Endodermal cell (in vitro differentiated cells): ENCODE measurements at regions not wholly inside any gene's neighbourhood (a gene's known extent, or its start where the extent isn't known, plus 50 kb on each side); places are given as distances from the start of the nearest gene placed in this dataset.

Experiments used
- DNase-seq: peaks from one replicate; pipeline ENCODE4 v3.0.0-alpha.2; 2017
- H3K27ac ChIP-seq: 2 replicates; pipeline ENCODE4 v1.5.1; 2013; ENCODE audit warnings: mild to moderate bottlenecking, low read depth, low read length, moderate library complexity
- H3K27me3 ChIP-seq: 2 replicates; pipeline ENCODE4 v1.6.1; 2013; ENCODE audit warnings: mild to moderate bottlenecking, low read length, moderate library complexity; ENCODE audit not compliant: insufficient read depth, control insufficient read depth, poor library complexity, severe bottlenecking
- H3K36me3 ChIP-seq: 2 replicates; pipeline ENCODE4 v1.7.0; 2013; ENCODE audit warnings: mild to moderate bottlenecking, low read length, moderate library complexity; ENCODE audit not compliant: control insufficient read depth, insufficient read depth
- H3K4me1 ChIP-seq: one replicate; pipeline ENCODE4 v1.7.0; 2013; ENCODE audit warnings: low read length; ENCODE audit not compliant: control insufficient read depth, insufficient read depth
- H3K4me3 ChIP-seq: 2 replicates; pipeline ENCODE4 v1.5.1; 2013; ENCODE audit warnings: mild to moderate bottlenecking, low read length, moderate library complexity
- H3K9ac ChIP-seq: 2 replicates; pipeline ENCODE4 v1.6.1; 2013; ENCODE audit warnings: mild to moderate bottlenecking, low read length, moderate library complexity; ENCODE audit not compliant: poor library complexity, severe bottlenecking; ENCODE audit errors: extremely low read depth
- H3K9me3 ChIP-seq: 2 replicates; pipeline ENCODE4 v1.6.1; 2013; ENCODE audit warnings: mild to moderate bottlenecking, low read length, moderate library complexity; ENCODE audit not compliant: control insufficient read depth
- H3K27ac Mint-ChIP-seq: 2 replicates; pipeline ENCODE4 v1.8.0; 2020; ENCODE audit warnings: mixed read lengths
- H3K27me3 Mint-ChIP-seq: 2 replicates; pipeline ENCODE4 v1.8.0; 2021; ENCODE audit warnings: mild to moderate bottlenecking, mixed read lengths; ENCODE audit not compliant: insufficient read depth
- H3K36me3 Mint-ChIP-seq: 2 replicates; pipeline ENCODE4 v1.8.0; 2020; ENCODE audit warnings: low read depth, mixed read lengths
- H3K4me1 Mint-ChIP-seq: 2 replicates; pipeline ENCODE4 v1.8.0; 2020; ENCODE audit warnings: mixed read lengths
- H3K4me3 Mint-ChIP-seq: 2 replicates; pipeline ENCODE4 v1.8.0; 2020; ENCODE audit warnings: mild to moderate bottlenecking, moderate library complexity, mixed read lengths
- H3K9me3 Mint-ChIP-seq: 2 replicates; pipeline ENCODE4 v1.8.0; 2020; ENCODE audit warnings: mild to moderate bottlenecking, mixed read lengths
- CTCF ChIP-seq: fragments of 200-600 bp; sonication (generic); conservative IDR thresholded peaks from 2 replicates; pipeline ENCODE4 v1.5.0; 2021; ENCODE audit warnings: antibody characterized with exemption, mild to moderate bottlenecking
- WGBS, 2 experiments: methylation state at CpG; one replicate each; pipeline versions ENCODE4 v1.1.5 to v1.1.7; 2013; ENCODE audit warnings: missing lambda C conversion rate in 2 of 2, mixed read lengths in 1 of 2; ENCODE audit not compliant: insufficient coverage in 1 of 2, insufficient read length in 1 of 2; 5-methylcytosine and 5-hydroxymethylcytosine counted together

DNA sequence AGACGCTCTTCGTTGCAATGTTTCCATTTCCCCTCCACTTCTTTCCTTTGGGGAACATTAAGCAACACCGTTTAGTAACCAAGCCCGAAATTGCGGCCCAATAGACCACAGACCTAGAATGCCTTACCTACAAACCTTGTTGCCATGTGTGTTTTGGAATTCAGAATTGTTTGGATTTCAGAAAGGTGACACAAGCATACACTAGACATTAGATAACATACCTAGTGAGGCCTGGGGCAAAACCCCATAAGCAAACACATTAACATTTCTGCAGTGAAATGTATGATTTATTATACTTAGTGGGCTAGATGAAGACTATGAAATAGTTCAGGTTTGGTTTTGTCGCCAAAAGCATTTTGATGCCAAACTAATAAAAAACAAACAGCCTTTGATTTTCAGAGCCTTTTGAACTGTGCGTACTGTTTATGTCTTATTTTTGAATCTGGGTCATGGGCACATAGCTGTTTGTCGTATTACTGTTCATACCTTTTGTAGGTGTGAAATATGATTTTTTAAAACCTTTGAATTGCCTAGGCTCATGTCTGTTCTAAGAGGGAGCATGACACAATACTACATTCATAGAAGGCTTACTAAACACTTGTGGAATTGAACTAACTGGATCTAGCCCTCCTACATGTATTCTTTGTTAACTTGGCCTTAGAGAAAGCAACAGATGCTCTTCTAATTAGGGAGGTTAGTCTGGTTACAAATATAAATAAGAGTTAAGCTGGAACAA lies 88.6 kb upstream of the TMEM164 start:
- 90 to 100% methylated on average over 1 to 4 of the region's 8 CpGs for WGBS, 2 experiments
- no peaks in the 10 kb centered on the region for H3K4me1 Mint-ChIP-seq
- no peak overlapping the region for H3K4me3 Mint-ChIP-seq
- DNase-seq = no peak
- no peaks in the 10 kb centered on the region for H3K9me3 Mint-ChIP-seq
- H3K27me3 Mint-ChIP-seq = no peaks in the 10 kb centered on the region
- H3K9ac ChIP-seq = no peak overlapping the region
- TF ChIP-seq CTCF = no peak
- no peak overlapping the region for H3K27ac ChIP-seq
- no peaks in the 10 kb centered on the region for H3K27me3 ChIP-seq
- H3K36me3 Mint-ChIP-seq = no peaks in the 10 kb centered on the region
- no peaks in the 10 kb centered on the region for H3K4me1 ChIP-seq
- no peaks in the 10 kb centered on the region for H3K36me3 ChIP-seq
- H3K4me3 ChIP-seq = no peak overlapping the region
- H3K9me3 ChIP-seq = no peaks in the 10 kb centered on the region
- no peak overlapping the region for H3K27ac Mint-ChIP-seq

DNA sequence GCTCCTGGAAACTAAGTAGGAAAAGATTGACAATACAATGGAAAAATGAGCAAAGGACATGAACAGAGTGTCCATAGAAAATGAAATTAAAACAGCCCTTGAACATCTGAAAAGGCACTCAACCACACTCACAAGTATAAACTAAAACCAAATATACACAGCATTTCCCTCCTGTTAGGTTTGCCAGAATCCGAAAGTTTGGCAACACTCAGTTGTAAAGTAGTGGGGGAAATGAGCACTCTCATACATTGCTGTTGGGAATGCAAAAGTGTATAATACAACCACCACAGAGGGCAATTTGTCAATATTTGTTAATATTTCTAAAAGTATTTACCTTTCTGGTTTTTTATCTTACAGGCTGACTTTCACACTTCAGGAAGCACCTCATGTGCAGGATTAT lies 84.2 kb upstream of the TMEM164 start:
- no peaks in the 10 kb centered on the region for H3K27me3 Mint-ChIP-seq
- WGBS, 2 experiments = no CpG with 5 or more reads among the region's 1 CpG
- no peaks in the 10 kb centered on the region for H3K9me3 ChIP-seq
- no peaks in the 10 kb centered on the region for H3K36me3 ChIP-seq
- no peaks in the 10 kb centered on the region for H3K4me1 Mint-ChIP-seq
- no peak for DNase-seq
- H3K27me3 ChIP-seq = no peaks in the 10 kb centered on the region
- no peak overlapping the region for H3K27ac ChIP-seq
- H3K27ac Mint-ChIP-seq = no peak overlapping the region
- no peak overlapping the region for H3K9ac ChIP-seq
- peaks cover 2% of the 10 kb centered on the region for H3K9me3 Mint-ChIP-seq
- no peaks in the 10 kb centered on the region for H3K4me1 ChIP-seq
- no peak for TF ChIP-seq CTCF
- no peak overlapping the region for H3K4me3 ChIP-seq
- no peak overlapping the region for H3K4me3 Mint-ChIP-seq
- H3K36me3 Mint-ChIP-seq = no peaks in the 10 kb centered on the region

GRCh38 chrX:109920325-109920724 lies 82.6 kb upstream of the TMEM164 start:
- H3K27me3 Mint-ChIP-seq = no peaks in the 10 kb centered on the region
- H3K4me1 Mint-ChIP-seq = peaks cover 3% of the 10 kb centered on the region
- Histone ChIP-seq H3K27me3 (no peaks in the 10 kb centered on the region), H3K27ac (no peak overlapping the region), H3K4me1 (no peaks in the 10 kb centered on the region), H3K9ac (no peak overlapping the region), H3K9me3 (no peaks in the 10 kb centered on the region), H3K4me3 (no peak overlapping the region), H3K36me3 (no peaks in the 10 kb centered on the region)
- H3K4me3 Mint-ChIP-seq = no peak overlapping the region
- no peak for DNase-seq
- peaks cover 2% of the 10 kb centered on the region for H3K9me3 Mint-ChIP-seq
- TF ChIP-seq CTCF = no peak
- no peak overlapping the region for H3K27ac Mint-ChIP-seq
- no peaks in the 10 kb centered on the region for H3K36me3 Mint-ChIP-seq
- WGBS, 2 experiments = 91% methylated on average over 4 of the region's 4 CpGs; no CpG with 5 or more reads in 1 of the 2 experiments
